B cell (primary cell): ENCODE measurements at regions not wholly inside any gene's neighbourhood (a gene's known extent, or its start where the extent isn't known, plus 50 kb on each side); places are given as distances from the start of the nearest gene placed in this dataset.

Source experiments
- ATAC-seq: fragments of 200-7000 bp; cut with Tn5 transposase; one replicate; pipeline ENCODE4 v1.10.0; 2021; ENCODE audit warnings: low read depth, mild to moderate bottlenecking, moderate number of reproducible peaks, moderate library complexity
- CTCF ChIA-PET: fragments of 350-600 bp; sonication (Branson Sonifier 250); formaldehyde crosslinking; loops from one replicate; lab custom pipeline; 2021; ENCODE audit warnings: antibody characterized with exemption, inconsistent platforms; lab: Charles Lee
- POLR2A ChIA-PET: fragments of 350-600 bp; sonication (Branson Sonifier 250); formaldehyde crosslinking; loops from one replicate; lab custom pipeline; 2021; ENCODE audit warnings: antibody characterized with exemption; lab: Charles Lee
- DNase-seq: peaks from one replicate; pipeline ENCODE4 v3.0.0; 2013
- H2AFZ ChIP-seq: 2 replicates; pipeline ENCODE4 v1.6.1; 2012; ENCODE audit warnings: mild to moderate bottlenecking, low read depth, low read length; ENCODE audit not compliant: insufficient read depth, poor library complexity, severe bottlenecking
- H3K27ac ChIP-seq, 2 donors: 1 replicate in 1 of 2; 2 replicates in 1 of 2; pipeline ENCODE4 v1.5.1; 2012 to 2013; ENCODE audit warnings: low read length in 2 of 2, mild to moderate bottlenecking in 2 of 2, moderate library complexity in 1 of 2
- H3K27me3 ChIP-seq, 4 experiments: fragments of 200-600 bp in 1 of 4; sonication (generic) in 1 of 4; replicated peaks in 1 of 4; 1 replicate in 2 of 4; 2 replicates in 2 of 4; pipeline versions ENCODE4 v1.6.1 to v1.7.0; 2013 to 2016; ENCODE audit warnings: low read length in 3 of 4, mild to moderate bottlenecking in 2 of 4, mixed read lengths in 1 of 4, moderate library complexity in 1 of 4; ENCODE audit not compliant: insufficient read depth in 4 of 4, control insufficient read depth in 3 of 4; ENCODE audit errors: control extremely low read depth in 1 of 4
- H3K36me3 ChIP-seq, 2 experiments: replicated peaks in 1 of 2; 1 replicate in 1 of 2; 2 replicates in 1 of 2; pipeline versions ENCODE4 v1.6.1 to v1.7.1; 2013; ENCODE audit warnings: low read length in 1 of 2; ENCODE audit not compliant: insufficient read depth in 2 of 2, control insufficient read depth in 1 of 2; ENCODE audit errors: control extremely low read depth in 1 of 2, extremely low read depth in 1 of 2
- H3K4me1 ChIP-seq, 2 donors: fragments of 200-600 bp in 1 of 2; sonication (generic) in 1 of 2; 1 replicate in 1 of 2; 2 replicates in 1 of 2; pipeline versions ENCODE4 v1.5.1 to v1.6.1; 2013 to 2017; ENCODE audit warnings: low read length in 2 of 2; ENCODE audit not compliant: control insufficient read depth in 2 of 2, insufficient read depth in 2 of 2
- H3K4me2 ChIP-seq: replicated peaks from 2 replicates; pipeline ENCODE3; 2012; ENCODE audit warnings: mild to moderate bottlenecking, low read depth, low read length; ENCODE audit not compliant: poor library complexity, severe bottlenecking
- H3K4me3 ChIP-seq, 5 experiments: fragments of 200-600 bp in 1 of 5; sonication (generic) in 1 of 5; 1 replicate in 3 of 5; 2 replicates in 2 of 5; pipeline versions ENCODE4 v1.5.1 to v1.7.0; 2011 to 2016; ENCODE audit warnings: low read length in 4 of 5, mild to moderate bottlenecking in 4 of 5, low read depth in 2 of 5, control low read depth in 1 of 5, moderate library complexity in 1 of 5; ENCODE audit not compliant: insufficient read depth in 1 of 5; ENCODE audit errors: control extremely low read depth in 1 of 5, extremely low read depth in 1 of 5
- H3K79me2 ChIP-seq: fragments of 200-600 bp; sonication (generic); one replicate; pipeline ENCODE4 v1.6.0; 2016; ENCODE audit warnings: low read length; ENCODE audit not compliant: control insufficient read depth, insufficient read depth
- H3K9ac ChIP-seq: fragments of 200-600 bp; sonication (generic); 2 replicates; pipeline ENCODE4 v1.6.1; 2017; ENCODE audit warnings: mild to moderate bottlenecking, low read length, moderate library complexity
- H3K9me3 ChIP-seq, 3 donors: one replicate each; pipeline versions ENCODE4 v1.6.1 to v1.7.1; 2013; ENCODE audit warnings: low read length in 2 of 3; ENCODE audit not compliant: control insufficient read depth in 2 of 3, insufficient read depth in 1 of 3; ENCODE audit errors: control extremely low read depth in 1 of 3
- H4K20me1 ChIP-seq: 2 replicates; pipeline ENCODE4 v1.6.0; 2012; ENCODE audit warnings: mild to moderate bottlenecking, low read length; ENCODE audit not compliant: insufficient read depth, control insufficient read depth, poor library complexity, severe bottlenecking
- H3K27ac Mint-ChIP-seq: one replicate; pipeline ENCODE4 v1.8.0; 2021; ENCODE audit warnings: mixed read lengths
- H3K27me3 Mint-ChIP-seq: one replicate; pipeline ENCODE4 v1.8.0; 2021; ENCODE audit warnings: mixed read lengths
- H3K4me1 Mint-ChIP-seq: one replicate; pipeline ENCODE4 v1.8.0; 2021; ENCODE audit warnings: mixed read lengths
- H3K4me3 Mint-ChIP-seq: one replicate; pipeline ENCODE4 v1.8.0; 2021; ENCODE audit warnings: mixed read lengths
- H3K9me3 Mint-ChIP-seq: one replicate; pipeline ENCODE4 v1.8.0; 2022; ENCODE audit warnings: mixed read lengths; ENCODE audit not compliant: insufficient read depth
- CTCF ChIP-seq: fragments of 200-600 bp; IDR thresholded peaks from one replicate; pipeline ENCODE4 v1.8.0; 2022; ENCODE audit warnings: antibody characterized with exemption, mild to moderate bottlenecking
- EZH2 ChIP-seq: IDR thresholded peaks from 2 replicates; pipeline ENCODE4 v1.6.1; 2012; ENCODE audit warnings: borderline replicate concordance, low read depth, mild to moderate bottlenecking, moderate library complexity, low read length; ENCODE audit not compliant: insufficient read depth, poor library complexity, severe bottlenecking
- WGBS: methylation state at CpG from one replicate; pipeline ENCODE4 v1.1.5; 2013; ENCODE audit warnings: missing lambda C conversion rate; ENCODE audit not compliant: insufficient coverage; 5-methylcytosine and 5-hydroxymethylcytosine counted together
- intact Hi-C: fragments of 100-400 bp; cut with micrococcal nuclease; formaldehyde crosslinking; loops from one replicate; pipeline ENCODE4 v1.10.0; 2022

GRCh38 chr7:116328161-116328560 lies 117.8 kb downstream of the TES start:
- DNase-seq (no peak), ATAC-seq (no peak)
- H3K9ac ChIP-seq = no peak overlapping the region
- no peak overlapping the region for H3K27ac ChIP-seq
- no peak overlapping the region for H3K4me3 Mint-ChIP-seq
- ChIA-PET POLR2A (no interaction called here), CTCF (no interaction called here)
- H3K4me2 ChIP-seq = no peak overlapping the region
- no peaks in the 10 kb centered on the region for H3K36me3 ChIP-seq
- H3K9me3 ChIP-seq = no peaks in the 10 kb centered on the region
- no peak overlapping the region for H3K27ac Mint-ChIP-seq
- H4K20me1 ChIP-seq = no peaks in the 10 kb centered on the region
- no peaks in the 10 kb centered on the region for H3K27me3 Mint-ChIP-seq
- no peaks in the 10 kb centered on the region for H3K4me1 ChIP-seq
- no CpG with 5 or more reads among the region's 1 CpG for WGBS
- intact Hi-C loops = no loop called here
- no peaks in the 10 kb centered on the region for H3K4me1 Mint-ChIP-seq
- no peaks in the 10 kb centered on the region for H3K79me2 ChIP-seq
- H3K9me3 Mint-ChIP-seq = no peaks in the 10 kb centered on the region
- TF ChIP-seq EZH2 (no peak), CTCF (no peak)
- no peak overlapping the region for H2AFZ ChIP-seq
- H3K27me3 ChIP-seq = no peaks in the 10 kb centered on the region
- H3K4me3 ChIP-seq = no peak overlapping the region

- Histone ChIP-seq H3K36me3 (no peaks in the 10 kb centered on the region), H3K4me2 (no peak overlapping the region), H3K9me3 (no peaks in the 10 kb centered on the region), H3K9ac (no peak overlapping the region), H4K20me1 (no peaks in the 10 kb centered on the region), H2AFZ (no peak overlapping the region), H3K4me1 (no peaks in the 10 kb centered on the region), H3K79me2 (no peaks in the 10 kb centered on the region), H3K27ac (no peak overlapping the region), H3K27me3 (no peaks in the 10 kb centered on the region), H3K4me3 (no peak overlapping the region)
- no peaks in the 10 kb centered on the region for H3K4me1 Mint-ChIP-seq
- H3K27me3 Mint-ChIP-seq = no peaks in the 10 kb centered on the region
- intact Hi-C loops = no loop called here
- DNase-seq (no peak), ATAC-seq (no peak)
- WGBS = no CpG with 5 or more reads among the region's 1 CpG
- TF ChIP-seq CTCF (no peak), EZH2 (no peak)
- ChIA-PET CTCF (interaction anchor here (0.6 kb wide), 1 partner anchor 259 kb away, joined by 3 read pairs; no protein-coding TSS in a partner anchor), POLR2A (no interaction called here)
- no peaks in the 10 kb centered on the region for H3K9me3 Mint-ChIP-seq
- no peak overlapping the region for H3K4me3 Mint-ChIP-seq
- H3K27ac Mint-ChIP-seq = no peak overlapping the region
Observed at GRCh38 chr7:116329686-116330503, 119.6 kb downstream of the TES start.
